GM23338 (cell line): ENCODE measurements at regions not wholly inside any gene's neighbourhood (a gene's known extent, or its start where the extent isn't known, plus 50 kb on each side); places are given as distances from the start of the nearest gene placed in this dataset.

Experiments used
- ATAC-seq: fragments of 200-7000 bp; cut with Tn5 transposase; 3 replicates; pipeline ENCODE4 v1.9.1; 2020
- DNase-seq: peaks from one replicate; pipeline ENCODE4 v3.0.0-alpha.2; 2015; ENCODE audit warnings: low spot score
- H2AFZ ChIP-seq: fragments of 200-600 bp; sonication (generic); 2 replicates; pipeline ENCODE4 v1.8.0; 2016; ENCODE audit warnings: antibody characterized with exemption, mild to moderate bottlenecking, moderate library complexity
- H3F3A ChIP-seq: fragments of 200-600 bp; sonication (generic); replicated peaks from 2 replicates; pipeline ENCODE4 v1.8.0; 2017; ENCODE audit warnings: antibody characterized with exemption, mixed run types, low read depth
- H3K27ac ChIP-seq: fragments of 200-600 bp; sonication (generic); 2 replicates; pipeline ENCODE4 v1.6.1; 2016; ENCODE audit warnings: low read depth
- H3K27me3 ChIP-seq: fragments of 200-600 bp; sonication (generic); 2 replicates; pipeline ENCODE4 v1.8.0; 2016; ENCODE audit warnings: mild to moderate bottlenecking, mixed run types, moderate library complexity; ENCODE audit not compliant: insufficient read depth
- H3K36me3 ChIP-seq: fragments of 200-600 bp; sonication (generic); 2 replicates; pipeline ENCODE4 v1.8.0; 2016; ENCODE audit warnings: mild to moderate bottlenecking; ENCODE audit not compliant: insufficient read depth
- H3K4me1 ChIP-seq: fragments of 200-600 bp; sonication (generic); 2 replicates; pipeline ENCODE4 v1.8.0; 2016; ENCODE audit warnings: mild to moderate bottlenecking, moderate library complexity; ENCODE audit not compliant: insufficient read depth
- H3K4me2 ChIP-seq: fragments of 200-600 bp; sonication (generic); 2 replicates; pipeline ENCODE4 v1.7.1; 2017; ENCODE audit warnings: mixed run types
- H3K4me3 ChIP-seq: fragments of 200-600 bp; sonication (generic); 2 replicates; pipeline ENCODE4 v1.6.1; 2016; ENCODE audit warnings: mixed run types
- H3K79me2 ChIP-seq: fragments of 200-600 bp; sonication (generic); replicated peaks from 2 replicates; pipeline ENCODE4 v1.8.0; 2017; ENCODE audit warnings: mild to moderate bottlenecking; ENCODE audit not compliant: insufficient read depth
- H3K9me2 ChIP-seq: fragments of 200-600 bp; sonication (generic); 2 replicates; pipeline ENCODE4 v1.8.0; 2017; ENCODE audit not compliant: insufficient read depth
- H4K20me1 ChIP-seq: fragments of 200-600 bp; sonication (generic); replicated peaks from 2 replicates; pipeline ENCODE4 v1.8.0; 2017; ENCODE audit warnings: mild to moderate bottlenecking; ENCODE audit not compliant: insufficient read depth
- H3K27ac Mint-ChIP-seq: 2 replicates; pipeline ENCODE4 v1.8.0; 2020; ENCODE audit warnings: inconsistent platforms, mild to moderate bottlenecking, moderate library complexity, mixed read lengths
- H3K27me3 Mint-ChIP-seq: 3 replicates; pipeline ENCODE4 v1.8.0; 2022; ENCODE audit warnings: low read depth, mild to moderate bottlenecking, moderate library complexity, mixed read lengths, inconsistent platforms; ENCODE audit not compliant: insufficient read depth, poor library complexity
- H3K36me3 Mint-ChIP-seq: 3 replicates; pipeline ENCODE4 v1.8.0; 2021; ENCODE audit warnings: low read depth, mild to moderate bottlenecking, inconsistent platforms, moderate library complexity, mixed read lengths
- H3K4me1 Mint-ChIP-seq: 3 replicates; pipeline ENCODE4 v1.8.0; 2020; ENCODE audit warnings: mild to moderate bottlenecking, inconsistent platforms, mixed read lengths
- H3K4me3 Mint-ChIP-seq: 3 replicates; pipeline ENCODE4 v1.8.0; 2021; ENCODE audit warnings: moderate library complexity, mild to moderate bottlenecking, inconsistent platforms, mixed read lengths
- H3K9me3 Mint-ChIP-seq: 3 replicates; pipeline ENCODE4 v1.8.0; 2020; ENCODE audit warnings: moderate library complexity, mild to moderate bottlenecking, inconsistent platforms, mixed read lengths
- CTCF ChIP-seq, 2 experiments: fragments of 200-600 bp in 1 of 2; sonication (generic) in 1 of 2; conservative IDR thresholded peaks; 2 replicates each; pipeline versions ENCODE4 v1.5.1 to v1.6.1; 2016 to 2017; ENCODE audit warnings: antibody characterized with exemption in 2 of 2, low read depth in 2 of 2, mild to moderate bottlenecking in 2 of 2, moderate library complexity in 1 of 2
- ETS1 ChIP-seq: IDR thresholded peaks from 2 replicates; pipeline ENCODE4 v1.6.1; 2016; ENCODE audit warnings: antibody characterized with exemption
- EZH2phosphoT487 ChIP-seq: fragments of 200-600 bp; sonication (generic); IDR thresholded peaks from one replicate; pipeline ENCODE4 v1.8.1; 2018; ENCODE audit warnings: antibody characterized with exemption; ENCODE audit not compliant: unreplicated experiment
- JUNB ChIP-seq: IDR thresholded peaks from one replicate; pipeline ENCODE4 v1.6.1; 2016; ENCODE audit warnings: antibody characterized with exemption; ENCODE audit not compliant: unreplicated experiment
- NANOG ChIP-seq: IDR thresholded peaks from 2 replicates; pipeline ENCODE4 v1.6.1; 2016; ENCODE audit warnings: antibody characterized with exemption, borderline replicate concordance
- POLR2AphosphoS5 ChIP-seq: IDR thresholded peaks from 2 replicates; pipeline ENCODE4 v1.6.1; 2016; ENCODE audit warnings: antibody characterized with exemption, low read depth
- STAT1 ChIP-seq: IDR thresholded peaks from one replicate; pipeline ENCODE4 v1.6.1; 2016; ENCODE audit warnings: antibody characterized with exemption; ENCODE audit not compliant: unreplicated experiment
- ZNF114 ChIP-seq: fragments of 250-450 bp; sonication (Bioruptor Pico); IDR thresholded peaks from 2 replicates; pipeline ENCODE4 v1.5.0; 2020; ENCODE audit warnings: mild to moderate bottlenecking, moderate library complexity
- ZNF331 ChIP-seq: fragments of 250-450 bp; sonication (Bioruptor Pico); IDR thresholded peaks from 2 replicates; pipeline ENCODE4 v1.5.0; 2020; ENCODE audit warnings: low read depth, mild to moderate bottlenecking, moderate library complexity
- TF ChIP-seq, protein P1 (sequence below): IDR thresholded peaks from one replicate; pipeline ENCODE4 v1.6.1; 2018; ENCODE audit warnings: antibody characterized with exemption; ENCODE audit not compliant: unreplicated experiment

GRCh38 chr9:99472916-99473245, 250.8 kb downstream of the SEC61B start (continued):
- TF ChIP-seq, protein P1, sequence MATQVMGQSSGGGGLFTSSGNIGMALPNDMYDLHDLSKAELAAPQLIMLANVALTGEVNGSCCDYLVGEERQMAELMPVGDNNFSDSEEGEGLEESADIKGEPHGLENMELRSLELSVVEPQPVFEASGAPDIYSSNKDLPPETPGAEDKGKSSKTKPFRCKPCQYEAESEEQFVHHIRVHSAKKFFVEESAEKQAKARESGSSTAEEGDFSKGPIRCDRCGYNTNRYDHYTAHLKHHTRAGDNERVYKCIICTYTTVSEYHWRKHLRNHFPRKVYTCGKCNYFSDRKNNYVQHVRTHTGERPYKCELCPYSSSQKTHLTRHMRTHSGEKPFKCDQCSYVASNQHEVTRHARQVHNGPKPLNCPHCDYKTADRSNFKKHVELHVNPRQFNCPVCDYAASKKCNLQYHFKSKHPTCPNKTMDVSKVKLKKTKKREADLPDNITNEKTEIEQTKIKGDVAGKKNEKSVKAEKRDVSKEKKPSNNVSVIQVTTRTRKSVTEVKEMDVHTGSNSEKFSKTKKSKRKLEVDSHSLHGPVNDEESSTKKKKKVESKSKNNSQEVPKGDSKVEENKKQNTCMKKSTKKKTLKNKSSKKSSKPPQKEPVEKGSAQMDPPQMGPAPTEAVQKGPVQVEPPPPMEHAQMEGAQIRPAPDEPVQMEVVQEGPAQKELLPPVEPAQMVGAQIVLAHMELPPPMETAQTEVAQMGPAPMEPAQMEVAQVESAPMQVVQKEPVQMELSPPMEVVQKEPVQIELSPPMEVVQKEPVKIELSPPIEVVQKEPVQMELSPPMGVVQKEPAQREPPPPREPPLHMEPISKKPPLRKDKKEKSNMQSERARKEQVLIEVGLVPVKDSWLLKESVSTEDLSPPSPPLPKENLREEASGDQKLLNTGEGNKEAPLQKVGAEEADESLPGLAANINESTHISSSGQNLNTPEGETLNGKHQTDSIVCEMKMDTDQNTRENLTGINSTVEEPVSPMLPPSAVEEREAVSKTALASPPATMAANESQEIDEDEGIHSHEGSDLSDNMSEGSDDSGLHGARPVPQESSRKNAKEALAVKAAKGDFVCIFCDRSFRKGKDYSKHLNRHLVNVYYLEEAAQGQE, result no peak
- TF ChIP-seq ZNF114 (no peak), ETS1 (no peak), STAT1 (no peak), EZH2phosphoT487 (no peak), NANOG (no peak), CTCF (conservative IDR thresholded peaks at IDR 0.05; ENCODE audit: low read depth in 2 of 2) (no peak), JUNB (no peak), ZNF331 (CRISPR knock-in tag) (no peak)

DNA sequence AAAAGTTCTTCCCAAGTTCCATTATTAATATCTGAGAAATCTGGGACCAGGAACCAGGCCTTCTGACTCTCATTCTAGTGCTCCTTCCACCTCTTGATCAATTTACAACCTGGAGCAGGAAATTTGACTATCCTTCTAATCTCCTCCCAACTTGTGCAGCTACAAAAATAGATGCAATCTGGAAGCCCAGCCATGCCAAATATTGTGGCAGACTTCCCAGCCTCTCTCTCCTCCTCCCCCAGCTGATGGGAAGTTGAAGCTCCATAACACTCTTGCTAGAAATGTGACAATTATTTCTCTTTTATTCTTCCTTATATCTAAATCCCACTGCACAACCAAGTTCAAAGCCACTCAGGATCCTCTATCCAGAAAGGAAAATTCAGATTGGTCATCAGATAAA, 252.1 kb downstream of the SEC61B start:
- H3K4me3 Mint-ChIP-seq, result no peak overlapping the region
- H3K9me3 Mint-ChIP-seq, result no peaks in the 10 kb centered on the region
- no peaks in the 10 kb centered on the region for H3K79me2 ChIP-seq
- H3K4me2 ChIP-seq, result no peak overlapping the region
- peaks cover 2% of the 10 kb centered on the region for H3K27me3 Mint-ChIP-seq
- no peaks in the 10 kb centered on the region for H3K9me2 ChIP-seq
- H3K4me1 ChIP-seq, result no peaks in the 10 kb centered on the region
- H3F3A ChIP-seq, result no peaks in the 10 kb centered on the region
- TF ChIP-seq POLR2AphosphoS5 (no peak), NANOG (no peak), CTCF (conservative IDR thresholded peaks at IDR 0.05; ENCODE audit: low read depth in 2 of 2) (no peak), ETS1 (no peak), JUNB (no peak), EZH2phosphoT487 (no peak)
- no peaks in the 10 kb centered on the region for H4K20me1 ChIP-seq
- DNase-seq (no peak), ATAC-seq (no peak)
- H2AFZ ChIP-seq, result no peak overlapping the region
- H3K4me3 ChIP-seq, result no peak overlapping the region
- no peaks in the 10 kb centered on the region for H3K27me3 ChIP-seq
- H3K27ac ChIP-seq, result no peak overlapping the region
- H3K36me3 ChIP-seq, result no peaks in the 10 kb centered on the region
- no peak overlapping the region for H3K27ac Mint-ChIP-seq
- peaks cover 11% of the 10 kb centered on the region; the same call in 1 of the 3 replicates for H3K4me1 Mint-ChIP-seq
- H3K36me3 Mint-ChIP-seq, result no peaks in the 10 kb centered on the region
